ENCODE measurements at regions not wholly inside any gene's neighbourhood (a gene's known extent, or its start where the extent isn't known, plus 50 kb on each side); places are given as distances from the start of the nearest gene placed in this dataset.

GRCh38 chr7:84801396-84801795, 385.5 kb downstream of the SEMA3D start:
- Histone ChIP-seq H3K4me1 (ENCODE audit: insufficient read depth, poor library complexity, severe bottlenecking) (peaks cover 15% of the 10 kb centered on the region), H3K27ac (ENCODE audit: poor library complexity, severe bottlenecking) (no peak overlapping the region), H3K9me3 (ENCODE audit: severe bottlenecking) (no peaks in the 10 kb centered on the region), H3K36me3 (ENCODE audit: low read depth) (no peaks in the 10 kb centered on the region), H3K4me3 (ENCODE audit: severe bottlenecking) (no peak overlapping the region), H3K27me3 (ENCODE audit: insufficient read depth, poor library complexity, severe bottlenecking) (no peaks in the 10 kb centered on the region)
- no peak; the same call in 2 of the 3 replicates for ATAC-seq (ENCODE audit: low read depth)
- TF ChIP-seq CTCF (IDR thresholded peaks at IDR 0.05; ENCODE audit: poor library complexity, severe bottlenecking): no peak
- DNase-seq (ENCODE audit: low spot score): no peak

GRCh38 chr7:84800846-84801245, 386.0 kb downstream of the SEMA3D start:
- H3K27me3 ChIP-seq (ENCODE audit: insufficient read depth, poor library complexity, severe bottlenecking): no peaks in the 10 kb centered on the region
- H3K4me1 ChIP-seq (ENCODE audit: insufficient read depth, poor library complexity, severe bottlenecking): peaks cover 15% of the 10 kb centered on the region
- H3K36me3 ChIP-seq (ENCODE audit: low read depth): no peaks in the 10 kb centered on the region
- no peak overlapping the region for H3K27ac ChIP-seq (ENCODE audit: poor library complexity, severe bottlenecking)
- ATAC-seq (ENCODE audit: low read depth) (no peak), DNase-seq (ENCODE audit: low spot score) (no peak)
- H3K9me3 ChIP-seq (ENCODE audit: severe bottlenecking): no peaks in the 10 kb centered on the region
- H3K4me3 ChIP-seq (ENCODE audit: severe bottlenecking): no peak overlapping the region
- TF ChIP-seq CTCF (IDR thresholded peaks at IDR 0.05; ENCODE audit: poor library complexity, severe bottlenecking): no peak

- H3K27me3 ChIP-seq (ENCODE audit: insufficient read depth, poor library complexity, severe bottlenecking): no peaks in the 10 kb centered on the region
- peaks cover 15% of the 10 kb centered on the region for H3K4me1 ChIP-seq (ENCODE audit: insufficient read depth, poor library complexity, severe bottlenecking)
- no peaks in the 10 kb centered on the region for H3K9me3 ChIP-seq (ENCODE audit: severe bottlenecking)
- no peaks in the 10 kb centered on the region for H3K36me3 ChIP-seq (ENCODE audit: low read depth)
- H3K27ac ChIP-seq (ENCODE audit: poor library complexity, severe bottlenecking): no peak overlapping the region
- no peak for TF ChIP-seq CTCF (IDR thresholded peaks at IDR 0.05; ENCODE audit: poor library complexity, severe bottlenecking)
- ATAC-seq (ENCODE audit: low read depth) (no peak), DNase-seq (ENCODE audit: low spot score) (no peak)
- H3K4me3 ChIP-seq (ENCODE audit: severe bottlenecking): no peak overlapping the region
Measured at GRCh38 chr7:84799106-84799505, 387.8 kb downstream of the SEMA3D start.

- Histone ChIP-seq H3K27ac (ENCODE audit: poor library complexity, severe bottlenecking) (no peak overlapping the region), H3K4me1 (ENCODE audit: insufficient read depth, poor library complexity, severe bottlenecking) (no peaks in the 10 kb centered on the region), H3K4me3 (ENCODE audit: severe bottlenecking) (no peak overlapping the region), H3K9me3 (ENCODE audit: severe bottlenecking) (no peaks in the 10 kb centered on the region), H3K36me3 (ENCODE audit: low read depth) (no peaks in the 10 kb centered on the region), H3K27me3 (ENCODE audit: insufficient read depth, poor library complexity, severe bottlenecking) (no peaks in the 10 kb centered on the region)
- TF ChIP-seq CTCF (IDR thresholded peaks at IDR 0.05; ENCODE audit: poor library complexity, severe bottlenecking): no peak
- ATAC-seq (ENCODE audit: low read depth): no peak
- DNase-seq (ENCODE audit: low spot score): no peak
Measured at GRCh38 chr7:84792231-84792893, 394.5 kb downstream of the SEMA3D start.

GRCh38 chr7:84790882-84791281, 396.0 kb downstream of the SEMA3D start:
- no peak overlapping the region for H3K4me3 ChIP-seq (ENCODE audit: severe bottlenecking)
- no peak for TF ChIP-seq CTCF (IDR thresholded peaks at IDR 0.05; ENCODE audit: poor library complexity, severe bottlenecking)
- DNase-seq (ENCODE audit: low spot score) (no peak), ATAC-seq (ENCODE audit: low read depth) (no peak)
- no peaks in the 10 kb centered on the region for H3K36me3 ChIP-seq (ENCODE audit: low read depth)
- H3K4me1 ChIP-seq (ENCODE audit: insufficient read depth, poor library complexity, severe bottlenecking): no peaks in the 10 kb centered on the region
- H3K27ac ChIP-seq (ENCODE audit: poor library complexity, severe bottlenecking): no peak overlapping the region
- no peaks in the 10 kb centered on the region for H3K9me3 ChIP-seq (ENCODE audit: severe bottlenecking)
- H3K27me3 ChIP-seq (ENCODE audit: insufficient read depth, poor library complexity, severe bottlenecking): no peaks in the 10 kb centered on the region

Data from RWPE2 (cell line).